GM19468 (cell line): ENCODE measurements at regions not wholly inside any gene's neighbourhood (a gene's known extent, or its start where the extent isn't known, plus 50 kb on each side); places are given as distances from the start of the nearest gene placed in this dataset.

ENCODE experiments used
- ATAC-seq: cut with Tn5 transposase; IDR thresholded peaks from one replicate; pipeline ENCODE4 v1.9.1; 2021; ENCODE audit warnings: mild to moderate bottlenecking, moderate library complexity, moderate number of reproducible peaks; ENCODE audit not compliant: unreplicated experiment; ENCODE audit errors: extremely low read depth

- no peak for ATAC-seq
Observed at GRCh38 chrX:10938365-10938923, 172.7 kb upstream of the HCCS start.

GRCh38 chrX:10939424-10939823 is 171.7 kb upstream of the HCCS start:
- no peak for ATAC-seq

- ATAC-seq: no peak
Observed at GRCh38 chrX:10944136-10944885, 166.8 kb upstream of the HCCS start.

GRCh38 chrX:10945498-10945897 is 165.6 kb upstream of the HCCS start:
- ATAC-seq: no peak

GRCh38 chrX:10949541-10949940 is 161.6 kb upstream of the HCCS start:
- ATAC-seq: no peak

DNA sequence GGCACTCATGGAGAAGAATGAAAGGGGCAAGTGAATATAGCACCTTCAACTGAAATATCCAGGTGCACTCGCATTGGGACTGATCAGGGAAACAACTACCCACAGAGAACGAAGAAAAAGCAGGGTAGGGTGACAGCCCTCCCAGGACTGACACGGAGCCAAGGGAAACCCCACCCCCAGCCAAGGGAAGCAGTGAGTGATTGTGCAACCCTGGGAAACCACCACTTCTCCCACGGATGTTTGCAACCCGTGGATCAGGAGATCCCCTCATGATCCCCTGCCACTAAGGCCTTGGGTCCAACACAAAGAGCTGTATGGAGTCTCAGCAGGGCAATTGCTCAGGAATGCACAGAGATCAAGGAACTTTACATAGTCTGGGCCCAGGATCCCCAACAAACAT is 158.5 kb upstream of the HCCS start:
- ATAC-seq: no peak

DNA sequence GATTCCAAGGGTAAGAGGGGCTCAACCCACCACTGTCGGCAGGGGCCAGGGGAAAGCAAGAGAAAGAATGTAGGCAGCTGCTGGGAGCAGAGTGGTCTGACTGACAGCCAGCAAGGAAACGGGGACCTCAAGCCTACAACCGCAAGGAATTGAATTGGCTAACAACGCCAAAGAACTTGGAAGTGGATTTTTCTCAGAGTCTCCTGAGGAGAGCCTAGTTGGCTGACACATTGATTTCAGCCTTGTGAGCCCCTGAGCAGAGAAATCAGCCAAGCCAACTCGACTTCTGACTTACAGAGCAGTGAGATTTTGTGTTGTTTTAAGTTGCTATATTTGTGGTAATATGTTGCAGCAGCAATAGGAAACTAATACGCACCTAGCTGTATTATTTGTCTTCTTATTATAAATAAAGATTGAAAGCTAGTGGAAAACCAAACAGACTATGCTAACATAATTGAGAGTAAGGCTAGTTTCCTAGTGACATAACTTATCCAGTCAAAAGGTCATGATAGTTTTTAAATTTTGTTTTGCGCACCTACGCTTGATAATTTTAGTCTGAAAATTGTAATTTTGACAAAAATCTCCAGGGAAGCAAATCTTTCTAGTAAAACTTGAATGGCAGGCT is 145.8 kb upstream of the HCCS start:
- no peak for ATAC-seq

DNA sequence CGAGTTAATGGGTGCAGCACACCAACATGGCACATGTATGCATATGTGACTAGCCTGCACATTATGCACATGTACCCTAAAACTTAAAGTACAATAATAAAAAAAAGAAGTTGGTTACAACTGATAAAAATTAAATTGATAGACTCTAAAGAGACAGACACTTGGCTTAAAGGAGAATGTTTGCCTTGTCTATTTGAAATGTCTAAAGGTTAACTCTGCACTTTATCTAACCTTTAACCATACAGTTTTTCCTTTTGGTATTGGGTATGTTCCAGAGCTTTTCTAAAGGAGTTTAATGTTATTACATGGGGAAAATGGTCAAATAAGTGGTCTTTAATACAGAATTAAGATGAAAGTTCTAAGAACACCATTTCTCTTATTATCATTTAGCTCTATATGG is 145.1 kb upstream of the HCCS start:
- ATAC-seq: no peak

DNA sequence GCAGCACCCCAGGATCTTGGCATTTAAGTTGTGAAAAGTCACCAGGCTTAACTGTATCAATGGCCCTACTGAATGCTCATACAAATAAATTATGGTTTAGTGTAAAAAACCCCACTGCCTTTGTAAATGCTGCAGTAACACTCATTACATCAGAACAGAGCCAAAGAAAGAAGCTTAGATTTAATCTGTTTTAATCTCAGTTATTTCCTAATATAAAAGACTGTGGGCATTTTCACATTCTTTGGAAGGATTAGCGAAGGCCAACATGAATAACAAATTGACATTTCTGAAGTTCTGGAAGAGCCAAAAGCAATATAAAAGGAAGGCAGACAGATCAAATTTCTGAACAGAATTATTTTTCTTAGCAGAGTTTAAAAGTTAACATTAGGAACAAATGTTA is 140.0 kb upstream of the HCCS start:
- no peak for ATAC-seq

GRCh38 chrX:10971759-10972158 is 139.4 kb upstream of the HCCS start:
- ATAC-seq: no peak

- no peak for ATAC-seq
Observed at GRCh38 chrX:10972706-10973105, 138.4 kb upstream of the HCCS start.

- ATAC-seq: no peak
Observed at GRCh38 chrX:10974920-10975319, 136.2 kb upstream of the HCCS start.

DNA sequence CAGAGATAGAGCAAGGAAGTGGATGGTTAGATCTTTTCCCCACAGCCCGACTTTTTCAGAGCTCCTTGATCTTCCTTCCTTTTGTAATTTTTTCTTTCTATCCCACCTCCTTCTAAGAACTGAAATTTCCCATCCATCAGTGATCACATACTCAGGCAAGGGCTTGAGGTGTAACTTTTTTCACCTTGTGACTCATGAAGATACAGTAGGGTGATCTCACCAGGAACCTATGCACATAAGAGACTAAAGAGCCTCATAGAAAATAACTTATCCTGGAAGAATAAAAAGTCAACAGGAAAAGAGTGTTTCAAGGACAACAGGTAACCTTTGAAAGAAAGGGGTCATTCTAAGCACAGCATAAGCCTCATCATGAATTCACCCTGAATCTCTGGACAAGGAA is 131.2 kb upstream of the HCCS start:
- ATAC-seq: no peak

GRCh38 chrX:10981506-10981905 is 129.6 kb upstream of the HCCS start:
- ATAC-seq: no peak

DNA sequence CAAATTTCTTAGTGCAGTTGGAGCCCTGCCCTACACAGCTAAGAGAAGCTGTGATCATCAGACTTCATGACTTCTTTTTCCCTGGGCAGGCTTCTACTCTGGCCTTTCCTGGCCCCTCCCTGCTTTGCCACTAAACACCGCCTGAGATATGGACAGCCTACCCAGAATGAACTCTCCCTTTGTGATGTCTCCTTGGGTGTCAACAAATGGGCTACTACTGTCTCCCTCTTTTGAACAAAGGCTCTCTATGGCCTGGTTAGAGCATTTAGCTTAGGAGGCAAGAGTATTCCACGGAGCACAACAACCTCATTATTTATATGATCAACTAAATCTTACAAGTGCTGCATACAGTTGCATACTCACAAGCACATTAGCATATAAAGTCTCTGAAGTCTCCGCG is 127.6 kb upstream of the HCCS start:
- ATAC-seq: no peak

- no peak for ATAC-seq
Observed at GRCh38 chrX:10984213-10984612, 126.9 kb upstream of the HCCS start.

DNA sequence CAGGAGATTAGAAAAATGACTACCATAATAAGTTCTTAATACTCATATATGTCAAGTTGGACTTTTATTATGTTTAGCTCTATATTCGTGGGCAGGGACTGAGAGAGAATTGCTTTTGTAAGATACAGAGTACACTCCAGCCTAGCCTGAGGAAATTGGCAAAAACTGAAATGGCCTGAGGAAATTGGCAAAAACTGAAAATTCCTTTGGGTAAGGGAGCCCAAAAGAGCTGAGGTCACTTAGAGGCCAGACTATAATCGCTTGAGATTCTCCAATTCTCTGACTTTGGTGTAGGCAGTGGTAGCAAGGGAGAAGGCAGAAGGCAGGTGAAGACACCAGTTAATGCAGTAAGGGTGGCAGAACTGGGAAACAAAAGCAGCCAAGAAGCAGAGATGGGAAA is 124.5 kb upstream of the HCCS start:
- ATAC-seq: no peak

- ATAC-seq: no peak
Observed at GRCh38 chrX:10988653-10989052, 122.5 kb upstream of the HCCS start.

GRCh38 chrX:10989386-10989785 is 121.7 kb upstream of the HCCS start:
- no peak for ATAC-seq

- ATAC-seq: no peak
Observed at GRCh38 chrX:10990418-10990817, 120.7 kb upstream of the HCCS start.

GRCh38 chrX:10990976-10991375 is 120.2 kb upstream of the HCCS start:
- no peak for ATAC-seq

DNA sequence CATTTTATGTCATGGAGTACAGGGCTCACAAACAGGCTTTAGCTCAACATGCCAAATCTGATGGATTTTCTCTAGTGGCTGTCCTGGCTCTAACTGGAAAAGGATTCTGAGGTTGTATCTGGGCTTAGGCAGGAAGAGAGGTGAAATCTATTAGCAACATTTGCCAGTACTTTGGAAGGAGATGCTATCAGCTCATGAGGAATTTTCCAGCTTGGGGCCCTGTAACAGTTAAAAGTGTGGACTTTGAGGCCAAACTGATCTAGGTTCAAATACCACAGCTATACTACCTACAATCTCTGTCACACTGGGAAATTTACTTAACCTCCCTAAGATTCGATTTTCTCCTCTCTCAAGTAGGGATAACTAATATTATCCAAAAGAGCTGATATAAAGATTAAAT is 119.0 kb upstream of the HCCS start:
- no peak for ATAC-seq
